Thyroid gland (tissue), 4 donors: ENCODE measurements at regions not wholly inside any gene's neighbourhood (a gene's known extent, or its start where the extent isn't known, plus 50 kb on each side); places are given as distances from the start of the nearest gene placed in this dataset.

Source experiments
- POLR2A ChIP-seq, 2 donors: fragments of 450-650 bp; IDR thresholded peaks; one replicate each; pipeline ENCODE4 v1.6.1; 2017; ENCODE audit warnings: antibody characterized with exemption in 2 of 2, mild to moderate bottlenecking in 2 of 2, moderate library complexity in 1 of 2
- TF ChIP-seq, protein P1 (sequence below), 6 experiments: fragments of 200-600 bp in 3 of 6; fragments of 450-650 bp in 3 of 6; sonication (generic) in 3 of 6; IDR thresholded peaks; one replicate each; pipeline ENCODE4 v1.5.1; 2016 to 2019; ENCODE audit warnings: antibody characterized with exemption in 6 of 6, mild to moderate bottlenecking in 2 of 6, inconsistent platforms in 1 of 6, moderate library complexity in 1 of 6

DNA sequence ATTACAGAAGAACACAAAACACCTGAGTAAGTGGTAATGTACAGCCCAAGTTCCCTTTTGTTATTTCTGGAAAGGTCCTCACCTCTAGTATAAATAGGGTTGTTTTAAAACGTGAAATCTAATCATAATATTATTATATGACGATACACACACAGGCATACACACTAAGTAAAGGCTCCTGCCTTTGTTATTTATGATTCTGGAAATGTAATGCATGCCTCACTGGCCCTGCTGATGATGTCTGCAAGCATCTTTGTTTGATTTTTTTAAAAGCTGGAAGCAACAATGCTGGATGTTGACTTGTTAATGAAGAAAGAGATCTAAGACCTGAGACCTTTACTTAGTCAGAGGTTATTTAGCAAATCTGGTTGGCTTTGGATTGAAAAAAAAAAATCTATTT lies 307.4 kb upstream of the SORCS1 start:
- TF ChIP-seq, protein P1, sequence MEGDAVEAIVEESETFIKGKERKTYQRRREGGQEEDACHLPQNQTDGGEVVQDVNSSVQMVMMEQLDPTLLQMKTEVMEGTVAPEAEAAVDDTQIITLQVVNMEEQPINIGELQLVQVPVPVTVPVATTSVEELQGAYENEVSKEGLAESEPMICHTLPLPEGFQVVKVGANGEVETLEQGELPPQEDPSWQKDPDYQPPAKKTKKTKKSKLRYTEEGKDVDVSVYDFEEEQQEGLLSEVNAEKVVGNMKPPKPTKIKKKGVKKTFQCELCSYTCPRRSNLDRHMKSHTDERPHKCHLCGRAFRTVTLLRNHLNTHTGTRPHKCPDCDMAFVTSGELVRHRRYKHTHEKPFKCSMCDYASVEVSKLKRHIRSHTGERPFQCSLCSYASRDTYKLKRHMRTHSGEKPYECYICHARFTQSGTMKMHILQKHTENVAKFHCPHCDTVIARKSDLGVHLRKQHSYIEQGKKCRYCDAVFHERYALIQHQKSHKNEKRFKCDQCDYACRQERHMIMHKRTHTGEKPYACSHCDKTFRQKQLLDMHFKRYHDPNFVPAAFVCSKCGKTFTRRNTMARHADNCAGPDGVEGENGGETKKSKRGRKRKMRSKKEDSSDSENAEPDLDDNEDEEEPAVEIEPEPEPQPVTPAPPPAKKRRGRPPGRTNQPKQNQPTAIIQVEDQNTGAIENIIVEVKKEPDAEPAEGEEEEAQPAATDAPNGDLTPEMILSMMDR (IDR thresholded peaks at IDR 0.05) = no peak
- no peak for TF ChIP-seq POLR2A (IDR thresholded peaks at IDR 0.05)
